HepG2 (cell line): ENCODE measurements at regions not wholly inside any gene's neighbourhood (a gene's known extent, or its start where the extent isn't known, plus 50 kb on each side); places are given as distances from the start of the nearest gene placed in this dataset.

Experiments
- ATAC-seq: fragments of 200-7000 bp; cut with Tn5 transposase; 3 replicates; pipeline ENCODE4 v1.9.1; 2020; ENCODE audit warnings: mild to moderate bottlenecking, moderate library complexity
- BruUV-seq: library from RNA; stranded (reverse); fragments of 400-500 nt; replicated peaks from 2 replicates; lab custom pipeline; 2021; lab: Mats Ljungman, UMichigan
- CTCF ChIA-PET: fragments of 300-600 bp; formaldehyde crosslinking; extraction: SDS; loops from one replicate; lab custom pipeline; 2021; ENCODE audit warnings: low total read pairs, inconsistent platforms, low intra/inter-chr PET ratio; lab: Yijun Ruan, JAX
- POLR2A ChIA-PET: fragments of 350-600 bp; sonication (Branson Sonifier 250); formaldehyde crosslinking; loops from one replicate; lab custom pipeline; 2020; ENCODE audit warnings: antibody characterized with exemption, inconsistent platforms; lab: Yijun Ruan, JAX
- DNase-seq: peaks from one replicate; pipeline ENCODE4 v3.0.0-alpha.2; 2015; ENCODE audit warnings: low spot score
- FAIRE-seq: peaks from 3 replicates; lab custom pipeline; 2011; peaks lifted over from hg19 to GRCh38; lab: Jason Lieb, UNC
- H2AFZ ChIP-seq: one replicate; pipeline ENCODE4 v1.6.1; 2011; ENCODE audit warnings: low read length, inconsistent platforms
- H3K27ac ChIP-seq: fragments of 300-600 bp; 3 replicates; pipeline ENCODE4 v1.8.0; 2011; ENCODE audit warnings: mixed run types, mild to moderate bottlenecking, mixed read lengths, low read length, inconsistent platforms; ENCODE audit not compliant: insufficient read depth; ENCODE audit errors: extremely low read length
- H3K27me3 ChIP-seq, 2 experiments: fragments of 200-600 bp in 1 of 2; 2 replicates in 1 of 2; 3 replicates in 1 of 2; pipeline versions ENCODE4 v1.6.0 to v1.8.0; 2011; ENCODE audit warnings: low read length in 2 of 2, mild to moderate bottlenecking in 2 of 2, moderate library complexity in 2 of 2, inconsistent platforms in 1 of 2; ENCODE audit not compliant: insufficient read depth in 2 of 2, control insufficient read depth in 1 of 2
- H3K36me3 ChIP-seq, 2 experiments: fragments of 200-600 bp in 1 of 2; replicated peaks in 1 of 2; 2 replicates in 1 of 2; 3 replicates in 1 of 2; pipeline versions ENCODE4 v1.5.1 to v1.8.0; 2011; ENCODE audit warnings: low read length in 2 of 2, inconsistent platforms in 1 of 2; ENCODE audit not compliant: insufficient read depth in 2 of 2, control insufficient read depth in 1 of 2
- H3K4me1 ChIP-seq: 2 replicates; pipeline ENCODE4 v1.5.1; 2012; ENCODE audit warnings: low read length, inconsistent platforms; ENCODE audit not compliant: insufficient read depth
- H3K4me2 ChIP-seq: 2 replicates; pipeline ENCODE4 v1.6.0; 2011; ENCODE audit warnings: low read depth, low read length, inconsistent platforms
- H3K4me3 ChIP-seq, 3 experiments: fragments of 200-600 bp in 1 of 3; sonication (generic), shearing (Covaris generic) in 1 of 3; replicated peaks in 1 of 3; 2 replicates each; pipeline ENCODE4 v1.5.1; 2011 to 2016; ENCODE audit warnings: low read length in 3 of 3, inconsistent platforms in 2 of 3, low read depth in 2 of 3, mild to moderate bottlenecking in 2 of 3, control low read depth in 1 of 3, mixed read lengths in 1 of 3; ENCODE audit not compliant: insufficient read depth in 1 of 3
- H3K79me2 ChIP-seq: one replicate; pipeline ENCODE4 v1.6.1; 2011; ENCODE audit warnings: low read length, inconsistent platforms; ENCODE audit not compliant: insufficient read depth
- H3K9ac ChIP-seq: 2 replicates; pipeline ENCODE4 v1.6.0; 2011; ENCODE audit warnings: mild to moderate bottlenecking, low read depth, low read length, inconsistent platforms; ENCODE audit not compliant: insufficient read depth
- H3K9me3 ChIP-seq: 2 replicates; pipeline ENCODE4 v1.5.1; 2012; ENCODE audit warnings: mild to moderate bottlenecking, low read length
- H4K20me1 ChIP-seq: 2 replicates; pipeline ENCODE4 v1.6.0; 2011; ENCODE audit warnings: inconsistent platforms, mild to moderate bottlenecking, low read length, moderate library complexity; ENCODE audit not compliant: insufficient read depth
- ATF7-NPFF ChIP-seq: sonication (generic); formaldehyde crosslinking; IDR thresholded peaks from 2 replicates; pipeline ENCODE4 v1.8.1; 2023; ENCODE audit warnings: mild to moderate bottlenecking, low read depth, missing genetic modification reagents, moderate library complexity
- FOSL2 ChIP-seq: sonication (generic); formaldehyde crosslinking; IDR thresholded peaks from 2 replicates; pipeline ENCODE4 v1.4.0; 2020; ENCODE audit warnings: missing genetic modification reagents
- GATA4 ChIP-seq: sonication (generic); IDR thresholded peaks from 2 replicates; pipeline ENCODE4 v1.6.1; 2016; ENCODE audit warnings: antibody characterized with exemption, low read depth, borderline replicate concordance
- ISX ChIP-seq: sonication (generic); formaldehyde crosslinking; conservative IDR thresholded peaks from 2 replicates; pipeline ENCODE4 v1.5.0; 2020; ENCODE audit warnings: missing genetic modification reagents
- PCBP2 ChIP-seq: fragments of 200-400 bp; formaldehyde crosslinking; optimal IDR thresholded peaks from 2 replicates; pipeline ENCODE3; 2018; ENCODE audit warnings: low read length, low read depth; ENCODE audit not compliant: poor library complexity, severe bottlenecking
- PHB2 ChIP-seq: fragments of 450-650 bp; IDR thresholded peaks from 2 replicates; pipeline ENCODE4 v1.6.1; 2018; ENCODE audit not compliant: partially characterized antibody
- SP5 ChIP-seq: IDR thresholded peaks from 2 replicates; pipeline ENCODE4 v1.6.1; 2016; ENCODE audit warnings: low read depth, borderline replicate concordance
- TAF1 ChIP-seq: sonication (generic); formaldehyde crosslinking; IDR thresholded peaks from 2 replicates; pipeline ENCODE4 v1.4.0; 2020; ENCODE audit warnings: missing genetic modification reagents
- WGBS: methylation state at CpG from one replicate; pipeline ENCODE4 v1.1.6; 2017; ENCODE audit warnings: low lambda C conversion rate; 5-methylcytosine and 5-hydroxymethylcytosine counted together
- in situ Hi-C: cut with HindIII; loops from 2 replicates; pipeline ENCODE4 v1.10.0; 2017; ENCODE audit warnings: low pct_unique_long_range_greater_than_20kb; ENCODE audit not compliant: extremely low pct_ligation_motif_present
- intact Hi-C: fragments of 100-400 bp; cut with micrococcal nuclease; formaldehyde crosslinking; loops from one replicate; pipeline ENCODE4 v1.10.0; 2022; ENCODE audit not compliant: unreplicated experiment
- TF ChIP-seq, protein P1 (sequence below): sonication (generic); formaldehyde crosslinking; IDR thresholded peaks from 2 replicates; pipeline ENCODE4 v1.4.0; 2020; ENCODE audit warnings: missing genetic modification reagents
- TF ChIP-seq, protein P2 (sequence below), 2 experiments: sonication (generic) in 1 of 2; formaldehyde crosslinking in 1 of 2; IDR thresholded peaks; 2 replicates each; pipeline versions ENCODE4 v1.4.0 to v1.6.1; 2018 to 2020; ENCODE audit warnings: missing genetic modification reagents in 2 of 2, borderline replicate concordance in 1 of 2, low read depth in 1 of 2, mild to moderate bottlenecking in 1 of 2, missing biosample characterization in 1 of 2
- TF ChIP-seq, protein P3 (sequence below): sonication (generic); formaldehyde crosslinking; IDR thresholded peaks from 2 replicates; pipeline ENCODE4 v1.4.0; 2020; ENCODE audit warnings: missing genetic modification reagents, mild to moderate bottlenecking, borderline replicate concordance
- TF ChIP-seq, protein P4 (sequence below): sonication (generic); IDR thresholded peaks from 2 replicates; pipeline ENCODE4 v1.6.1; 2016; ENCODE audit warnings: low read depth, borderline replicate concordance

DNA sequence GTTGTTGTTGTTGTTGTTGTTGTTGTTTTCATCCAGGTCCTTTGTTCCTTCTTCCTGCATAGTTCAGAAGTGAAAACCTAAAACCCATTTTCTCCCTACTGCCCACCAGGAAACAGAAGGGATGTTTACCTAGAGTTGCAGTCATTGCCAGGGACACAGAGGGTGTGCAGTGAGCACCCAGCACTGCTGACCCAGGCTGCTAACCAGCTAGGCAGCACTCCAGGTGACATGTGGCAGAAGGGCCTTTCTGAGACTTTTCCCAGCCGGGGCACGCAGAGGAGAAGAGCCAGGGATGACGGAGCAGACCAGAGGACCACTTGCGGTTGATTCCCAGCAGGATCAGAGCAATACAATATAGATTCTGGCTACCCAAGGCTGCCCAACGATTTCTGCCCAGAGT lies 286.3 kb downstream of the BCL11A start:
- BruUV-seq: no TSS peak
- intact Hi-C loops (no loop called here), in situ Hi-C loops (no loop called here)
- DNase-seq: no peak
- no peaks in the 10 kb centered on the region for H3K79me2 ChIP-seq
- no peaks in the 10 kb centered on the region for H4K20me1 ChIP-seq
- no peaks in the 10 kb centered on the region for H3K4me1 ChIP-seq
- no peak overlapping the region for H2AFZ ChIP-seq
- H3K9me3 ChIP-seq: no peaks in the 10 kb centered on the region
- TF ChIP-seq, protein P1, sequence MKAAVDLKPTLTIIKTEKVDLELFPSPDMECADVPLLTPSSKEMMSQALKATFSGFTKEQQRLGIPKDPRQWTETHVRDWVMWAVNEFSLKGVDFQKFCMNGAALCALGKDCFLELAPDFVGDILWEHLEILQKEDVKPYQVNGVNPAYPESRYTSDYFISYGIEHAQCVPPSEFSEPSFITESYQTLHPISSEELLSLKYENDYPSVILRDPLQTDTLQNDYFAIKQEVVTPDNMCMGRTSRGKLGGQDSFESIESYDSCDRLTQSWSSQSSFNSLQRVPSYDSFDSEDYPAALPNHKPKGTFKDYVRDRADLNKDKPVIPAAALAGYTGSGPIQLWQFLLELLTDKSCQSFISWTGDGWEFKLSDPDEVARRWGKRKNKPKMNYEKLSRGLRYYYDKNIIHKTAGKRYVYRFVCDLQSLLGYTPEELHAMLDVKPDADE: no peak
- TF ChIP-seq GATA4 (no peak), ATF7-NPFF (CRISPR knock-in tag) (no peak), TAF1 (no peak), FOSL2 (CRISPR knock-in tag) (no peak), PCBP2 (no peak), SP5 (CRISPR knock-in tag) (no peak), PHB2 (no peak), ISX (no peak)
- TF ChIP-seq, protein P2, sequence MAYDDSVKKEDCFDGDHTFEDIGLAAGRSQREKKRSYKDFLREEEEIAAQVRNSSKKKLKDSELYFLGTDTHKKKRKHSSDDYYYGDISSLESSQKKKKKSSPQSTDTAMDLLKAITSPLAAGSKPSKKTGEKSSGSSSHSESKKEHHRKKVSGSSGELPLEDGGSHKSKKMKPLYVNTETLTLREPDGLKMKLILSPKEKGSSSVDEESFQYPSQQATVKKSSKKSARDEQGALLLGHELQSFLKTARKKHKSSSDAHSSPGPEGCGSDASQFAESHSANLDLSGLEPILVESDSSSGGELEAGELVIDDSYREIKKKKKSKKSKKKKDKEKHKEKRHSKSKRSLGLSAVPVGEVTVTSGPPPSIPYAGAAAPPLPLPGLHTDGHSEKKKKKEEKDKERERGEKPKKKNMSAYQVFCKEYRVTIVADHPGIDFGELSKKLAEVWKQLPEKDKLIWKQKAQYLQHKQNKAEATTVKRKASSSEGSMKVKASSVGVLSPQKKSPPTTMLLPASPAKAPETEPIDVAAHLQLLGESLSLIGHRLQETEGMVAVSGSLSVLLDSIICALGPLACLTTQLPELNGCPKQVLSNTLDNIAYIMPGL (CRISPR knock-in tag; IDR thresholded peaks at IDR 0.05; ENCODE audit: borderline replicate concordance in 1 of 2, low read depth in 1 of 2): no peak
- TF ChIP-seq, protein P3, sequence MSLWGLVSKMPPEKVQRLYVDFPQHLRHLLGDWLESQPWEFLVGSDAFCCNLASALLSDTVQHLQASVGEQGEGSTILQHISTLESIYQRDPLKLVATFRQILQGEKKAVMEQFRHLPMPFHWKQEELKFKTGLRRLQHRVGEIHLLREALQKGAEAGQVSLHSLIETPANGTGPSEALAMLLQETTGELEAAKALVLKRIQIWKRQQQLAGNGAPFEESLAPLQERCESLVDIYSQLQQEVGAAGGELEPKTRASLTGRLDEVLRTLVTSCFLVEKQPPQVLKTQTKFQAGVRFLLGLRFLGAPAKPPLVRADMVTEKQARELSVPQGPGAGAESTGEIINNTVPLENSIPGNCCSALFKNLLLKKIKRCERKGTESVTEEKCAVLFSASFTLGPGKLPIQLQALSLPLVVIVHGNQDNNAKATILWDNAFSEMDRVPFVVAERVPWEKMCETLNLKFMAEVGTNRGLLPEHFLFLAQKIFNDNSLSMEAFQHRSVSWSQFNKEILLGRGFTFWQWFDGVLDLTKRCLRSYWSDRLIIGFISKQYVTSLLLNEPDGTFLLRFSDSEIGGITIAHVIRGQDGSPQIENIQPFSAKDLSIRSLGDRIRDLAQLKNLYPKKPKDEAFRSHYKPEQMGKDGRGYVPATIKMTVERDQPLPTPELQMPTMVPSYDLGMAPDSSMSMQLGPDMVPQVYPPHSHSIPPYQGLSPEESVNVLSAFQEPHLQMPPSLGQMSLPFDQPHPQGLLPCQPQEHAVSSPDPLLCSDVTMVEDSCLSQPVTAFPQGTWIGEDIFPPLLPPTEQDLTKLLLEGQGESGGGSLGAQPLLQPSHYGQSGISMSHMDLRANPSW (CRISPR knock-in tag): no peak
- TF ChIP-seq, protein P4, sequence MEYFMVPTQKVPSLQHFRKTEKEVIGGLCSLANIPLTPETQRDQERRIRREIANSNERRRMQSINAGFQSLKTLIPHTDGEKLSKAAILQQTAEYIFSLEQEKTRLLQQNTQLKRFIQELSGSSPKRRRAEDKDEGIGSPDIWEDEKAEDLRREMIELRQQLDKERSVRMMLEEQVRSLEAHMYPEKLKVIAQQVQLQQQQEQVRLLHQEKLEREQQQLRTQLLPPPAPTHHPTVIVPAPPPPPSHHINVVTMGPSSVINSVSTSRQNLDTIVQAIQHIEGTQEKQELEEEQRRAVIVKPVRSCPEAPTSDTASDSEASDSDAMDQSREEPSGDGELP: no peak
- no peak overlapping the region for H3K4me2 ChIP-seq
- ATAC-seq: no peak
- 63% methylated on average over 5 of the region's 5 CpGs for WGBS
- H3K27me3 ChIP-seq: no peaks in the 10 kb centered on the region
- CTCF ChIA-PET: no interaction called here
- no peak overlapping the region for H3K9ac ChIP-seq
- H3K36me3 ChIP-seq: no peaks in the 10 kb centered on the region
- POLR2A ChIA-PET: no interaction called here
- H3K4me3 ChIP-seq: no peak overlapping the region
- no peak for FAIRE-seq
- H3K27ac ChIP-seq: no peak overlapping the region
